Esophagus muscularis mucosa (tissue), 3 donors: ENCODE measurements at regions not wholly inside any gene's neighbourhood (a gene's known extent, or its start where the extent isn't known, plus 50 kb on each side); places are given as distances from the start of the nearest gene placed in this dataset.
"Not testable (repeated sequence)": the region's sequence is repeated elsewhere in the genome, so short reads cannot be mapped to it uniquely, and the experiment has no call there.

ENCODE experiments used
- CTCF ChIP-seq, 3 experiments: fragments of 200-600 bp in 2 of 3; fragments of 450-650 bp in 1 of 3; sonication (generic) in 2 of 3; IDR thresholded peaks; one replicate each; pipeline ENCODE4 v1.5.1; 2017 to 2019; ENCODE audit warnings: antibody characterized with exemption in 3 of 3, mild to moderate bottlenecking in 2 of 3, moderate library complexity in 1 of 3
- POLR2A ChIP-seq: fragments of 450-650 bp; IDR thresholded peaks from one replicate; pipeline ENCODE4 v1.6.1; 2017; ENCODE audit warnings: antibody characterized with exemption, moderate library complexity, mild to moderate bottlenecking, low read depth

GRCh38 chr22:23449748-23450433 is 130.2 kb downstream of the IGLL1 start:
- not testable (repeated sequence) for TF ChIP-seq CTCF (IDR thresholded peaks at IDR 0.05); POLR2A
